ENCODE measurements at regions not wholly inside any gene's neighbourhood (a gene's known extent, or its start where the extent isn't known, plus 50 kb on each side); places are given as distances from the start of the nearest gene placed in this dataset.

- Mint-ChIP-seq H3K9me3 (ENCODE audit: low read depth) (no peaks in the 10 kb centered on the region), H3K36me3 (no peaks in the 10 kb centered on the region), H3K4me3 (no peak overlapping the region), H3K4me1 (no peaks in the 10 kb centered on the region), H3K27ac (no peak overlapping the region), H3K27me3 (no peaks in the 10 kb centered on the region)
- ATAC-seq (no peak), DNase-seq (no peak)
- CTCF ChIA-PET = no interaction called here
These were observed 169.4 kb downstream of the GLUD2 start for GRCh38 chrX:121216641-121217374.

- H3K9me3 Mint-ChIP-seq (ENCODE audit: low read depth) = no peaks in the 10 kb centered on the region
- DNase-seq = no peak
- CTCF ChIA-PET = no interaction called here
- no peak overlapping the region for H3K27ac Mint-ChIP-seq
- no peaks in the 10 kb centered on the region for H3K27me3 Mint-ChIP-seq
- no peaks in the 10 kb centered on the region for H3K4me1 Mint-ChIP-seq
- no peak for ATAC-seq
- no peaks in the 10 kb centered on the region for H3K36me3 Mint-ChIP-seq
- H3K4me3 Mint-ChIP-seq = no peak overlapping the region
These were observed 174.0 kb downstream of the GLUD2 start for GRCh38 chrX:121221322-121221977.

GRCh38 chrX:121227888-121228287 is 180.5 kb downstream of the GLUD2 start:
- H3K27ac Mint-ChIP-seq = no peak overlapping the region
- no peak for ATAC-seq
- no peaks in the 10 kb centered on the region for H3K4me1 Mint-ChIP-seq
- CTCF ChIA-PET = no interaction called here
- H3K36me3 Mint-ChIP-seq = no peaks in the 10 kb centered on the region
- H3K27me3 Mint-ChIP-seq = no peaks in the 10 kb centered on the region
- no peak for DNase-seq
- H3K9me3 Mint-ChIP-seq (ENCODE audit: low read depth) = no peaks in the 10 kb centered on the region
- H3K4me3 Mint-ChIP-seq = no peak overlapping the region

GRCh38 chrX:121231566-121232358 is 184.4 kb downstream of the GLUD2 start:
- Mint-ChIP-seq H3K36me3 (no peaks in the 10 kb centered on the region), H3K4me1 (no peaks in the 10 kb centered on the region), H3K27me3 (no peaks in the 10 kb centered on the region), H3K4me3 (no peak overlapping the region), H3K27ac (no peak overlapping the region), H3K9me3 (ENCODE audit: low read depth) (no peaks in the 10 kb centered on the region)
- ATAC-seq (no peak), DNase-seq (no peak)
- CTCF ChIA-PET = no interaction called here

GRCh38 chrX:121236040-121236439 is 188.6 kb downstream of the GLUD2 start:
- Mint-ChIP-seq H3K36me3 (no peaks in the 10 kb centered on the region), H3K4me3 (no peak overlapping the region), H3K27me3 (no peaks in the 10 kb centered on the region), H3K9me3 (ENCODE audit: low read depth) (no peaks in the 10 kb centered on the region), H3K4me1 (no peaks in the 10 kb centered on the region), H3K27ac (no peak overlapping the region)
- CTCF ChIA-PET = no interaction called here
- DNase-seq (no peak), ATAC-seq (no peak)

GRCh38 chrX:121238093-121238492 is 190.7 kb downstream of the GLUD2 start:
- CTCF ChIA-PET = no interaction called here
- H3K36me3 Mint-ChIP-seq = no peaks in the 10 kb centered on the region
- H3K4me3 Mint-ChIP-seq = no peak overlapping the region
- H3K27ac Mint-ChIP-seq = no peak overlapping the region
- H3K27me3 Mint-ChIP-seq = no peaks in the 10 kb centered on the region
- no peaks in the 10 kb centered on the region for H3K4me1 Mint-ChIP-seq
- H3K9me3 Mint-ChIP-seq (ENCODE audit: low read depth) = no peaks in the 10 kb centered on the region
- no peak for ATAC-seq
- DNase-seq = no peak

- ATAC-seq (no peak), DNase-seq (no peak)
- CTCF ChIA-PET = no interaction called here
- no peaks in the 10 kb centered on the region for H3K27me3 Mint-ChIP-seq
- no peaks in the 10 kb centered on the region for H3K4me1 Mint-ChIP-seq
- H3K9me3 Mint-ChIP-seq (ENCODE audit: low read depth) = no peaks in the 10 kb centered on the region
- no peak overlapping the region for H3K4me3 Mint-ChIP-seq
- H3K27ac Mint-ChIP-seq = no peak overlapping the region
- H3K36me3 Mint-ChIP-seq = no peaks in the 10 kb centered on the region
These were observed 197.1 kb downstream of the GLUD2 start for GRCh38 chrX:121244511-121244910.

GRCh38 chrX:121245763-121246162 is 198.4 kb downstream of the GLUD2 start:
- CTCF ChIA-PET = no interaction called here
- Mint-ChIP-seq H3K36me3 (no peaks in the 10 kb centered on the region), H3K9me3 (ENCODE audit: low read depth) (no peaks in the 10 kb centered on the region), H3K27ac (no peak overlapping the region), H3K4me3 (no peak overlapping the region), H3K27me3 (no peaks in the 10 kb centered on the region), H3K4me1 (no peaks in the 10 kb centered on the region)
- DNase-seq (no peak), ATAC-seq (no peak)

GRCh38 chrX:121254336-121254735 is 206.9 kb downstream of the GLUD2 start:
- DNase-seq (no peak), ATAC-seq (no peak)
- CTCF ChIA-PET = no interaction called here
- H3K9me3 Mint-ChIP-seq (ENCODE audit: low read depth) = no peaks in the 10 kb centered on the region
- no peak overlapping the region for H3K4me3 Mint-ChIP-seq
- no peaks in the 10 kb centered on the region for H3K27me3 Mint-ChIP-seq
- H3K36me3 Mint-ChIP-seq = no peaks in the 10 kb centered on the region
- no peak overlapping the region for H3K27ac Mint-ChIP-seq
- no peaks in the 10 kb centered on the region for H3K4me1 Mint-ChIP-seq

- Mint-ChIP-seq H3K36me3 (no peaks in the 10 kb centered on the region), H3K27me3 (no peaks in the 10 kb centered on the region), H3K4me3 (no peak overlapping the region), H3K9me3 (ENCODE audit: low read depth) (no peaks in the 10 kb centered on the region), H3K27ac (no peak overlapping the region), H3K4me1 (no peaks in the 10 kb centered on the region)
- DNase-seq (no peak), ATAC-seq (no peak)
- CTCF ChIA-PET = no interaction called here
These were observed 209.2 kb downstream of the GLUD2 start for GRCh38 chrX:121256647-121257046.

- Mint-ChIP-seq H3K4me3 (no peak overlapping the region), H3K36me3 (no peaks in the 10 kb centered on the region), H3K27ac (no peak overlapping the region), H3K27me3 (no peaks in the 10 kb centered on the region), H3K4me1 (no peaks in the 10 kb centered on the region), H3K9me3 (ENCODE audit: low read depth) (no peaks in the 10 kb centered on the region)
- DNase-seq = no peak
- no peak for ATAC-seq
- CTCF ChIA-PET = no interaction called here
These were observed 211.1 kb downstream of the GLUD2 start for GRCh38 chrX:121258545-121258944.

GRCh38 chrX:121259170-121259569 is 211.8 kb downstream of the GLUD2 start:
- Mint-ChIP-seq H3K36me3 (no peaks in the 10 kb centered on the region), H3K27ac (no peak overlapping the region), H3K4me1 (no peaks in the 10 kb centered on the region)

GRCh38 chrX:121260596-121261240 is 213.3 kb downstream of the GLUD2 start:
- ATAC-seq (no peak), DNase-seq (no peak)
- Mint-ChIP-seq H3K27ac (no peak overlapping the region), H3K4me3 (no peak overlapping the region), H3K27me3 (no peaks in the 10 kb centered on the region), H3K9me3 (ENCODE audit: low read depth) (no peaks in the 10 kb centered on the region), H3K4me1 (no peaks in the 10 kb centered on the region), H3K36me3 (no peaks in the 10 kb centered on the region)
- CTCF ChIA-PET = no interaction called here

More at GRCh38 chrX:121259170-121259569, 211.8 kb downstream of the GLUD2 start:
- no peaks in the 10 kb centered on the region for H3K9me3 Mint-ChIP-seq (ENCODE audit: low read depth)
- DNase-seq = no peak
- CTCF ChIA-PET = no interaction called here
- no peak overlapping the region for H3K4me3 Mint-ChIP-seq
- H3K27me3 Mint-ChIP-seq = no peaks in the 10 kb centered on the region
- no peak for ATAC-seq

Measured in activated CD8-positive, alpha-beta memory T cell treated with anti-CD3 and anti-CD28 coated beads, Interleukin-2, amount 10 ng/mL, durations not matched to agents 7 days and 5 days (primary cell).